GM23338 (cell line): ENCODE measurements at regions not wholly inside any gene's neighbourhood (a gene's known extent, or its start where the extent isn't known, plus 50 kb on each side); places are given as distances from the start of the nearest gene placed in this dataset.

Experiments used
- ATAC-seq: fragments of 200-7000 bp; cut with Tn5 transposase; 3 replicates; pipeline ENCODE4 v1.9.1; 2020
- DNase-seq: peaks from one replicate; pipeline ENCODE4 v3.0.0-alpha.2; 2015; ENCODE audit warnings: low spot score
- H2AFZ ChIP-seq: fragments of 200-600 bp; sonication (generic); 2 replicates; pipeline ENCODE4 v1.8.0; 2016; ENCODE audit warnings: antibody characterized with exemption, mild to moderate bottlenecking, moderate library complexity
- H3F3A ChIP-seq: fragments of 200-600 bp; sonication (generic); replicated peaks from 2 replicates; pipeline ENCODE4 v1.8.0; 2017; ENCODE audit warnings: antibody characterized with exemption, mixed run types, low read depth
- H3K27ac ChIP-seq: fragments of 200-600 bp; sonication (generic); 2 replicates; pipeline ENCODE4 v1.6.1; 2016; ENCODE audit warnings: low read depth
- H3K27me3 ChIP-seq: fragments of 200-600 bp; sonication (generic); 2 replicates; pipeline ENCODE4 v1.8.0; 2016; ENCODE audit warnings: mild to moderate bottlenecking, mixed run types, moderate library complexity; ENCODE audit not compliant: insufficient read depth
- H3K36me3 ChIP-seq: fragments of 200-600 bp; sonication (generic); 2 replicates; pipeline ENCODE4 v1.8.0; 2016; ENCODE audit warnings: mild to moderate bottlenecking; ENCODE audit not compliant: insufficient read depth
- H3K4me1 ChIP-seq: fragments of 200-600 bp; sonication (generic); 2 replicates; pipeline ENCODE4 v1.8.0; 2016; ENCODE audit warnings: mild to moderate bottlenecking, moderate library complexity; ENCODE audit not compliant: insufficient read depth
- H3K4me2 ChIP-seq: fragments of 200-600 bp; sonication (generic); 2 replicates; pipeline ENCODE4 v1.7.1; 2017; ENCODE audit warnings: mixed run types
- H3K4me3 ChIP-seq: fragments of 200-600 bp; sonication (generic); 2 replicates; pipeline ENCODE4 v1.6.1; 2016; ENCODE audit warnings: mixed run types
- H3K79me2 ChIP-seq: fragments of 200-600 bp; sonication (generic); replicated peaks from 2 replicates; pipeline ENCODE4 v1.8.0; 2017; ENCODE audit warnings: mild to moderate bottlenecking; ENCODE audit not compliant: insufficient read depth
- H3K9me2 ChIP-seq: fragments of 200-600 bp; sonication (generic); 2 replicates; pipeline ENCODE4 v1.8.0; 2017; ENCODE audit not compliant: insufficient read depth
- H4K20me1 ChIP-seq: fragments of 200-600 bp; sonication (generic); replicated peaks from 2 replicates; pipeline ENCODE4 v1.8.0; 2017; ENCODE audit warnings: mild to moderate bottlenecking; ENCODE audit not compliant: insufficient read depth
- H3K27ac Mint-ChIP-seq: 2 replicates; pipeline ENCODE4 v1.8.0; 2020; ENCODE audit warnings: inconsistent platforms, mild to moderate bottlenecking, moderate library complexity, mixed read lengths
- H3K27me3 Mint-ChIP-seq: 3 replicates; pipeline ENCODE4 v1.8.0; 2022; ENCODE audit warnings: low read depth, mild to moderate bottlenecking, moderate library complexity, mixed read lengths, inconsistent platforms; ENCODE audit not compliant: insufficient read depth, poor library complexity
- H3K36me3 Mint-ChIP-seq: 3 replicates; pipeline ENCODE4 v1.8.0; 2021; ENCODE audit warnings: low read depth, mild to moderate bottlenecking, inconsistent platforms, moderate library complexity, mixed read lengths
- H3K4me1 Mint-ChIP-seq: 3 replicates; pipeline ENCODE4 v1.8.0; 2020; ENCODE audit warnings: mild to moderate bottlenecking, inconsistent platforms, mixed read lengths
- H3K4me3 Mint-ChIP-seq: 3 replicates; pipeline ENCODE4 v1.8.0; 2021; ENCODE audit warnings: moderate library complexity, mild to moderate bottlenecking, inconsistent platforms, mixed read lengths
- H3K9me3 Mint-ChIP-seq: 3 replicates; pipeline ENCODE4 v1.8.0; 2020; ENCODE audit warnings: moderate library complexity, mild to moderate bottlenecking, inconsistent platforms, mixed read lengths
- CTCF ChIP-seq, 2 experiments: fragments of 200-600 bp in 1 of 2; sonication (generic) in 1 of 2; conservative IDR thresholded peaks; 2 replicates each; pipeline versions ENCODE4 v1.5.1 to v1.6.1; 2016 to 2017; ENCODE audit warnings: antibody characterized with exemption in 2 of 2, low read depth in 2 of 2, mild to moderate bottlenecking in 2 of 2, moderate library complexity in 1 of 2
- EZH2 ChIP-seq: fragments of 200-600 bp; sonication (generic); IDR thresholded peaks from one replicate; pipeline ENCODE4 v1.8.0; 2017; ENCODE audit warnings: antibody characterized with exemption, mild to moderate bottlenecking, low read depth; ENCODE audit not compliant: unreplicated experiment
- EZH2phosphoT487 ChIP-seq: fragments of 200-600 bp; sonication (generic); IDR thresholded peaks from one replicate; pipeline ENCODE4 v1.8.1; 2018; ENCODE audit warnings: antibody characterized with exemption; ENCODE audit not compliant: unreplicated experiment
- JUNB ChIP-seq: IDR thresholded peaks from one replicate; pipeline ENCODE4 v1.6.1; 2016; ENCODE audit warnings: antibody characterized with exemption; ENCODE audit not compliant: unreplicated experiment
- NANOG ChIP-seq: IDR thresholded peaks from 2 replicates; pipeline ENCODE4 v1.6.1; 2016; ENCODE audit warnings: antibody characterized with exemption, borderline replicate concordance
- POLR2AphosphoS5 ChIP-seq: IDR thresholded peaks from 2 replicates; pipeline ENCODE4 v1.6.1; 2016; ENCODE audit warnings: antibody characterized with exemption, low read depth
- REST ChIP-seq: IDR thresholded peaks from one replicate; pipeline ENCODE4 v1.6.1; 2018; ENCODE audit warnings: antibody characterized with exemption; ENCODE audit not compliant: unreplicated experiment
- STAT1 ChIP-seq: IDR thresholded peaks from one replicate; pipeline ENCODE4 v1.6.1; 2016; ENCODE audit warnings: antibody characterized with exemption; ENCODE audit not compliant: unreplicated experiment
- ZNF114 ChIP-seq: fragments of 250-450 bp; sonication (Bioruptor Pico); IDR thresholded peaks from 2 replicates; pipeline ENCODE4 v1.5.0; 2020; ENCODE audit warnings: mild to moderate bottlenecking, moderate library complexity
- ZNF331 ChIP-seq: fragments of 250-450 bp; sonication (Bioruptor Pico); IDR thresholded peaks from 2 replicates; pipeline ENCODE4 v1.5.0; 2020; ENCODE audit warnings: low read depth, mild to moderate bottlenecking, moderate library complexity
- ZNF462 ChIP-seq: fragments of 250-450 bp; sonication (Bioruptor Pico); IDR thresholded peaks from 2 replicates; pipeline ENCODE4 v1.5.0; 2020; ENCODE audit warnings: mild to moderate bottlenecking, moderate library complexity

- TF ChIP-seq ZNF462 = no peak
- no peak for TF ChIP-seq EZH2phosphoT487
- TF ChIP-seq REST = no peak
- no peak for TF ChIP-seq JUNB
Observed at GRCh38 chr5:170449232-170449631, 54.6 kb upstream of the KCNIP1 start (continued).

GRCh38 chr5:170448221-170448620 is 55.6 kb upstream of the KCNIP1 start:
- no peak for DNase-seq
- no peaks in the 10 kb centered on the region for H3F3A ChIP-seq
- peaks cover 18% of the 10 kb centered on the region for H3K9me3 Mint-ChIP-seq
- no peak for TF ChIP-seq ZNF114 (CRISPR knock-in tag)
- TF ChIP-seq JUNB = no peak
- TF ChIP-seq EZH2 = no peak
- no peak for TF ChIP-seq EZH2phosphoT487
- TF ChIP-seq ZNF331 (CRISPR knock-in tag) = no peak
- no peak for TF ChIP-seq STAT1
- TF ChIP-seq POLR2AphosphoS5 = no peak
- no peak for TF ChIP-seq CTCF (conservative IDR thresholded peaks at IDR 0.05; ENCODE audit: low read depth in 2 of 2)
- no peak for TF ChIP-seq REST
- no peak for TF ChIP-seq NANOG

More at GRCh38 chr5:170448221-170448620, 55.6 kb upstream of the KCNIP1 start:
- no peak overlapping the region for H2AFZ ChIP-seq
- H3K36me3 ChIP-seq = no peaks in the 10 kb centered on the region
- H3K36me3 Mint-ChIP-seq = peaks cover 4% of the 10 kb centered on the region
- H3K27me3 Mint-ChIP-seq = peaks cover 7% of the 10 kb centered on the region
- H3K27ac Mint-ChIP-seq = no peak overlapping the region
- H3K4me3 ChIP-seq = no peak overlapping the region
- H3K9me2 ChIP-seq = 0 out of 2 replicates have a peak, but pooled peaks cover 2% of the 10 kb centered on the region
- no peaks in the 10 kb centered on the region for H3K79me2 ChIP-seq
- no peak overlapping the region for H3K4me2 ChIP-seq
- H3K27me3 ChIP-seq = no peaks in the 10 kb centered on the region
- H4K20me1 ChIP-seq = no peaks in the 10 kb centered on the region
- H3K4me1 Mint-ChIP-seq = peaks cover 13% of the 10 kb centered on the region
- no peak overlapping the region for H3K4me3 Mint-ChIP-seq
- no peaks in the 10 kb centered on the region for H3K4me1 ChIP-seq
- no peak overlapping the region for H3K27ac ChIP-seq
- no peak for ATAC-seq
